ENCODE measurements at regions not wholly inside any gene's neighbourhood (a gene's known extent, or its start where the extent isn't known, plus 50 kb on each side); places are given as distances from the start of the nearest gene placed in this dataset.

DNA sequence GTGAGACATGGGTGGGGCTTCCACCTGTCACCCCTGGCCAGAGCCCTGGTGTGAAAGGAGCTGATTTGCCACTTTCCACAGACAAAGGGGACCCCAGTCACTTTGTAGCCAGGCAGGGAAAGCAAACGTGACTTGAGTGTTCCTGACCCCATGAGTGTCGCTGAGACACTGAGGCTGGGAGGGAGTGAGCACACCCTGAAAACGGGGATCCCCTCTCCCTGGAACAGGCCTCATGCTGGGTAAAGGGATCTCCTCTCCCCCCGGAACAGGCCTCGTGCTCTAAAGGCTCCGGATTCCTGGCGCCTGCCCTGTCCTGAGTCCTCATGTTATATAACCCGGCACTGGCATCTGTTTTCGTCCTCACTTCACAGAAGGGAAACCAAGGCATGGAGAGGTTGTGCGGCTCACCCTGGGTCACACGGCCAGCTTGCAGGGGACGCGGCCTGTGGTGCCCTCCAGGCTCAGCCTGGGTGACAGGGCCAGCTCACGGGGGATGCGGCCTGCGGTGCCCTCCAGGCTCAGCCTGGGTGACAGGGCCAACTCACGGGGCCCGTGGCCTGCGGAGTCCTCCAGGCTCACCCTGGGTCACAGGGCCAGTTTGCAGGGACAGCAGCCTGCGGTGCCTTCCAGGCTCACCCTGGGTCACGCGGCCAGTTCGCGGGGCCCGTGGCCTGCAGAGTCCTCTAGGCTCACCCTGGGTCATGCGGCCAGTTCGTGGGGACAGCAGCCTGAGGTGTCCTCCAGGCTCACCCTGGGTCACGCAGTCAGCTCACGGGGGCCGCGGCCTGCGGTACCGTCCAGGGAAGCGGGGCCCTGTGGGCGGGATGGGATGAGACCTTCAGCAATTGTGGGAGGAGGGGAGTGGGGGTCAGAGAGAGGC lies 104.7 kb downstream of the PDGFA start:
- TF ChIP-seq POLR2A (IDR thresholded peaks at IDR 0.05; ENCODE audit: low read length) (no peak), GATA1 (IDR thresholded peaks at IDR 0.05; ENCODE audit: low read depth, low read length) (no peak)
